HUES6 (cell line): ENCODE measurements at regions not wholly inside any gene's neighbourhood (a gene's known extent, or its start where the extent isn't known, plus 50 kb on each side); places are given as distances from the start of the nearest gene placed in this dataset.

ENCODE experiments used
- H3K27ac ChIP-seq: 2 replicates; pipeline ENCODE4 v1.7.0; 2013; ENCODE audit warnings: low read depth, mild to moderate bottlenecking, low read length, inconsistent platforms
- H3K27me3 ChIP-seq: 2 replicates; pipeline ENCODE4 v1.6.1; 2013; ENCODE audit warnings: low read length; ENCODE audit not compliant: control insufficient read depth, insufficient read depth
- H3K36me3 ChIP-seq: 2 replicates; pipeline ENCODE4 v1.6.1; 2013; ENCODE audit warnings: low read length; ENCODE audit not compliant: control insufficient read depth, insufficient read depth
- H3K4me1 ChIP-seq: 2 replicates; pipeline ENCODE4 v1.6.1; 2013; ENCODE audit warnings: low read length; ENCODE audit not compliant: control insufficient read depth, insufficient read depth
- H3K4me3 ChIP-seq: 2 replicates; pipeline ENCODE4 v1.5.1; 2013; ENCODE audit warnings: low read depth, low read length
- H3K9ac ChIP-seq: one replicate; pipeline ENCODE4 v1.6.1; 2013; ENCODE audit warnings: mild to moderate bottlenecking, low read length
- H3K9me3 ChIP-seq: 2 replicates; pipeline ENCODE4 v1.6.1; 2013; ENCODE audit warnings: low read depth, low read length; ENCODE audit not compliant: control insufficient read depth, insufficient read depth

- Histone ChIP-seq H3K27me3 (no peaks in the 10 kb centered on the region), H3K4me1 (peaks cover 11% of the 10 kb centered on the region), H3K4me3 (no peak overlapping the region), H3K9me3 (peaks cover 4% of the 10 kb centered on the region; the same call in 1 of the 2 replicates), H3K9ac (no peak overlapping the region), H3K36me3 (no peaks in the 10 kb centered on the region), H3K27ac (no peak overlapping the region)
Measured at GRCh38 chr2:41779888-41780287, 267.9 kb upstream of the PKDCC start.

- Histone ChIP-seq H3K27ac (no peak overlapping the region), H3K9ac (no peak overlapping the region), H3K27me3 (peaks cover 2% of the 10 kb centered on the region; the same call in 1 of the 2 replicates)
Measured at GRCh38 chr2:41782306-41783158, 265.3 kb upstream of the PKDCC start.

GRCh38 chr2:41784496-41784895 lies 263.3 kb upstream of the PKDCC start:
- Histone ChIP-seq H3K36me3 (no peaks in the 10 kb centered on the region), H3K9me3 (no peaks in the 10 kb centered on the region), H3K27ac (no peak overlapping the region), H3K9ac (no peak overlapping the region), H3K4me1 (peaks cover 7% of the 10 kb centered on the region), H3K27me3 (peaks cover 8% of the 10 kb centered on the region; the same call in 1 of the 2 replicates), H3K4me3 (no peak overlapping the region)

More at GRCh38 chr2:41782306-41783158, 265.3 kb upstream of the PKDCC start:
- no peaks in the 10 kb centered on the region for H3K9me3 ChIP-seq
- peaks cover 11% of the 10 kb centered on the region for H3K4me1 ChIP-seq
- no peak overlapping the region for H3K4me3 ChIP-seq
- no peaks in the 10 kb centered on the region for H3K36me3 ChIP-seq

- peaks cover 12% of the 10 kb centered on the region; the same call in 1 of the 2 replicates for H3K27me3 ChIP-seq
- no peaks in the 10 kb centered on the region for H3K9me3 ChIP-seq
- H3K27ac ChIP-seq, result no peak overlapping the region
- H3K4me1 ChIP-seq, result no peaks in the 10 kb centered on the region; the same call in 1 of the 2 replicates
- no peak overlapping the region for H3K4me3 ChIP-seq
- H3K36me3 ChIP-seq, result no peaks in the 10 kb centered on the region
- H3K9ac ChIP-seq, result no peak overlapping the region
Measured at GRCh38 chr2:41785251-41786022, 262.4 kb upstream of the PKDCC start.

- Histone ChIP-seq H3K27ac (no peak overlapping the region), H3K4me1 (no peaks in the 10 kb centered on the region), H3K36me3 (no peaks in the 10 kb centered on the region), H3K9ac (no peak overlapping the region), H3K9me3 (no peaks in the 10 kb centered on the region), H3K27me3 (peaks cover 11% of the 10 kb centered on the region; the same call in 1 of the 2 replicates), H3K4me3 (no peak overlapping the region)
Measured at GRCh38 chr2:41791523-41791922, 256.3 kb upstream of the PKDCC start.

GRCh38 chr2:41803361-41803760 lies 244.5 kb upstream of the PKDCC start:
- H3K9me3 ChIP-seq, result 0 out of 2 replicates have a peak, but pooled peaks cover 5% of the 10 kb centered on the region
- H3K4me1 ChIP-seq, result no peaks in the 10 kb centered on the region
- H3K4me3 ChIP-seq, result no peak overlapping the region

GRCh38 chr2:41806286-41806685 lies 241.5 kb upstream of the PKDCC start:
- Histone ChIP-seq H3K4me1 (no peaks in the 10 kb centered on the region), H3K9me3 (0 out of 2 replicates have a peak, but pooled peaks cover 3% of the 10 kb centered on the region), H3K27ac (no peak overlapping the region), H3K4me3 (no peak overlapping the region), H3K36me3 (no peaks in the 10 kb centered on the region), H3K9ac (no peak overlapping the region), H3K27me3 (no peaks in the 10 kb centered on the region; the same call in 1 of the 2 replicates)

More at GRCh38 chr2:41803361-41803760, 244.5 kb upstream of the PKDCC start:
- H3K9ac ChIP-seq, result no peak overlapping the region
- H3K27ac ChIP-seq, result no peak overlapping the region
- H3K36me3 ChIP-seq, result no peaks in the 10 kb centered on the region
- no peaks in the 10 kb centered on the region for H3K27me3 ChIP-seq

- Histone ChIP-seq H3K4me1 (no peaks in the 10 kb centered on the region), H3K9me3 (no peaks in the 10 kb centered on the region), H3K27me3 (peaks cover 41% of the 10 kb centered on the region), H3K27ac (no peak overlapping the region), H3K9ac (no peak overlapping the region), H3K4me3 (no peak overlapping the region), H3K36me3 (no peaks in the 10 kb centered on the region)
Measured at GRCh38 chr2:41821167-41821566, 226.7 kb upstream of the PKDCC start.

GRCh38 chr2:41826921-41827320 lies 220.9 kb upstream of the PKDCC start:
- H3K9ac ChIP-seq, result no peak overlapping the region
- H3K27ac ChIP-seq, result no peak overlapping the region
- no peaks in the 10 kb centered on the region for H3K9me3 ChIP-seq
- H3K4me1 ChIP-seq, result no peaks in the 10 kb centered on the region
- H3K4me3 ChIP-seq, result no peak overlapping the region
- peaks cover 73% of the 10 kb centered on the region for H3K27me3 ChIP-seq
- H3K36me3 ChIP-seq, result no peaks in the 10 kb centered on the region

GRCh38 chr2:41827354-41827971 lies 220.4 kb upstream of the PKDCC start:
- H3K27ac ChIP-seq, result no peak overlapping the region

More at GRCh38 chr2:41827354-41827971, 220.4 kb upstream of the PKDCC start:
- H3K9me3 ChIP-seq, result no peaks in the 10 kb centered on the region
- H3K36me3 ChIP-seq, result no peaks in the 10 kb centered on the region
- H3K4me3 ChIP-seq, result no peak overlapping the region
- no peaks in the 10 kb centered on the region for H3K4me1 ChIP-seq
- H3K9ac ChIP-seq, result no peak overlapping the region
- H3K27me3 ChIP-seq, result peaks cover 73% of the 10 kb centered on the region
